ENCODE measurements at regions not wholly inside any gene's neighbourhood (a gene's known extent, or its start where the extent isn't known, plus 50 kb on each side); places are given as distances from the start of the nearest gene placed in this dataset.
"Not testable (repeated sequence)": the region's sequence is repeated elsewhere in the genome, so short reads cannot be mapped to it uniquely, and the experiment has no call there.

DNA sequence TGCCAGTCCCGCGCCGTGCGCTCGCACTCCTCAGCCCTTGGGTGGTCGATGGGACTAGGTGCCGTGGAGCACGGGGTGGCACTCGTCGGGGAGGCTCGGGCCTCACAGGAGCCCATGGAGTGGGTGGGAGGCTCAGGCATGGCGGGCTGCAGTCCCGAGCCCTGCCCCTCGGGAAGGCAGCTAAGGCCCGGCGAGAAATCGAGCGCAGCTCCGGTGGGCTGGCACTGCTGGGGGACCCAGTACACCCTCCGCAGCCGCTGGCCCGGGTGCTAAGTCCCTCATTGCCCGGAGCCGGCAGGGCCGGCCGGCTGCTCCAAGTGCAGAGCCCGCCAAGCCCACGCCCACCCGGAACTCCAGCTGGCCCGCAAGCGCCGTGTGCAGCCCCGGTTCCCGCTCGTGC is 756.9 kb upstream of the SOX11 start:
- not testable (repeated sequence) for TF ChIP-seq EZH2 (IDR thresholded peaks at IDR 0.05; ENCODE audit: insufficient read depth, poor library complexity, severe bottlenecking); EZH2phosphoT487 (IDR thresholded peaks at IDR 0.05; ENCODE audit: insufficient read depth, low read depth)

All from GM23248 (cell line).